ENCODE measurements at regions not wholly inside any gene's neighbourhood (a gene's known extent, or its start where the extent isn't known, plus 50 kb on each side); places are given as distances from the start of the nearest gene placed in this dataset.
A peak's percentile ranks its signal among the peaks of the same experiment; 100 is the strongest.
"Not testable (repeated sequence)": the region's sequence is repeated elsewhere in the genome, so short reads cannot be mapped to it uniquely, and the experiment has no call there.

GRCh38 chr4:149202117-149202516 lies 613.5 kb downstream of the IQCM start:
- peak; percentile 17 for DNase-seq

DNA sequence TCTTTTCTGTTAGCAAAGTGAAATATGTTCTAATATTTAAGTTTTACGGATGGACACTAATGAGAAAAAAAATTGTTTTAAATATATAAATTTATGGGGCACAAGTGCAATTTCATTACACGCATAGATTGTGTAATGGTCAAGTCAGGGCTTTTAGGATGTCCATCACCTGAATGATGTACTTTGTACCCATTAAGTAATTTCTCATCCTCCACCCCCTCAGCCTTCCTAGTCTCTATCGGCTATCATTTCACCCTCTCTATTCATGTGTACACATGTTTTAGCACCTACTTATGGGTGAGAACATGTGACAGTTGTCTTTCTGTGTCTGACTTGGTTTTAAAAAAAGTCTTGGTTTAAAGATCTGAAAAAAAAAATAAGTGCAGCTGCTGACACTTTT lies 616.0 kb downstream of the IQCM start:
- DNase-seq, result no peak

- no peak for DNase-seq
These were observed 621.6 kb downstream of the IQCM start for GRCh38 chr4:149194061-149194460.

DNA sequence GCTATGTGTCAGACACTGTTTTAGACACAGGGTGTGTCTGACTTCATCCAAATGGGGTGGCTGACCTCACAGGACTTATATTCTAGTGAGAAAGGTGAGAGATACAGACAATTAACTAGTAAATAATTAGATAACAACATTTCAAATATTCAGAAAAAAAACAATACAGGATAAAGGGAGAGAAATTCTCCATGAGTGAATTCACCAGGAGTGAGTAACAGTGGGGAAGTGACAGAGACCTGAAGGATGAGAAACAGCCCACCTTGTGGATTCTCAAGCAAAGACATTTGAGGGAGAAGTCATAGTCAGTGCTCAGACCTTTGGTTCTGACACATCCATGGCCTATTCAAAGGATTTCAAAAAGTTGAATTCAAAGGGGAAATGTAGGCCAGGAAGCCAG lies 627.9 kb downstream of the IQCM start:
- peak; percentile 23 for DNase-seq

DNA sequence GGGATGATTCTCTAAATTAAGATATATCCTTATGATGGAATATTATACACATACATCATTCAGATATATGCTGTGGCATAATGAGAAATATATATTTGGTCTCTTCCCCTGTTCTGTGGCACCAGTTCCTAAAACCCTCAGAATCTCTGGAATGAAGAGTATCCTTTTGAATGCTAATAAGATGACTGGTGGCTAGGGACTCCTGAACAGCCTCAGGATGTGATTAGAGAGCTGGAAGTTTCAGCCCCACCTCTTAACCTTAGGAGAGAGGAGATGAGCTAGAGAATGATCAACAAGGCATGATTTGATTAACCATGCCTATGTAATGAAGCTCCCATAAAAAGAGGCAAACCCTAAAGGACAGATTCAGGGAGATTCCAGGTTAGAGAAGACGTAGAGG lies 632.0 kb downstream of the IQCM start:
- no peak for DNase-seq

GRCh38 chr4:149181459-149181858 lies 634.2 kb downstream of the IQCM start:
- not testable (repeated sequence) for DNase-seq

GRCh38 chr4:149176039-149176438 lies 639.6 kb downstream of the IQCM start:
- no peak for DNase-seq

DNA sequence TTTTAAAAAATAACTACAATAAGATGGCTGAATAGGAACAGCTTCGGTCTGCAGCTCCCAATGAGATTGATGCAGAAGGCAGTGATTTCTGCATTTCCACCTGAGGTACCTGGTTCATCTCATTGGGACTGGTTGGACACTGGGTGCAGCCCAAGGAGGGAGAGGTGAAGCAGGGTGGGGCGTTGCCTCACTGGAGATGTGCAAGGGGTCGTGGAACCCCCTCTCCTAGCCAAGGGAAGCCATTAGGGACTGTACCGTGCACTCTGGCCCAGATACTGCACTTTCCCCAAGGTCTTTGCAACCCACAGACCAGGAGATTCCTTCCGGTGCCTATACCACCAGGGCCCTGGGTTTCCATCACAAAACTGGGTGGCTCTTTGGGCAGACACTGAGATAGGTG lies 640.1 kb downstream of the IQCM start:
- DNase-seq, result no peak

- DNase-seq, result no peak
These were observed 642.2 kb downstream of the IQCM start for GRCh38 chr4:149173241-149174013.

DNA sequence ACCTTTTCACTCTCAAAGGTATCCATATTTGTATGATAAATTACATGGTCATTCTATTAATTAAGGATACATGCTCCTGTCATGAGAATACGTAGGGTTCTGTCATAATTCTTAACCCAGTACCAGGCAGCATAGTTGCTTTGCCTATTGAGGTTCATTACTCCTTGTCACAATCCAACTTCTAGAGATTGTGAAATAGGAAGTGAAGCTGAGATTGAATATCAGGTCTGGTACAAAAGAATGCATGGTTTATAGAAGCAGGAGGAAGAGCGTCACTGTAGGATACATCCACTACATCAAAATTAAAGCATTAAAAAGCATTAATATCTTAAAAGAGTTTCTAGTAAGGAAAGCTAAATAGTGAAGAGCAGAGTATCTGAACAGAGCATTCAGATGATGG lies 647.0 kb downstream of the IQCM start:
- DNase-seq, result no peak

DNA sequence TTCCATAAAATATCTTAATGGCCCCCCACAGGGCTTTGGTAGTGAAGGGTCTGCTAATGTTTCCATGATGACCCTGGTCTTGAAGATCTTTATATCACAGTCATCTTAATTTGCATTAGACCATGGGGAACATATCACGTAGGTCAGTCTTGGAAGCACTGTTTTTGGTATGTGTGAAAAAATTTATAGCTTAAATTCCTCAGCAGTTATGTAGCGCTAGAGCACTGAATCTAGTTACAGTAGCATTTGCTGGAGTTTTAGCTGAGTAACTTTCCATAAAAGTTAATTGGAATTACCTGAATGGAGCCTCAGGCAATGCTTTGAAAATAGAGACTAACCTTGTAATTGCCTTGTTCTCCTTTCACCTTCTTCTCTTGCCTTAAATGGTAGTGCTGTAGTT lies 648.8 kb downstream of the IQCM start:
- DNase-seq, result peak; percentile 61

GRCh38 chr4:149166365-149166764 lies 649.3 kb downstream of the IQCM start:
- DNase-seq, result peak; percentile 61

- DNase-seq, result peak; percentile 95
These were observed 651.4 kb downstream of the IQCM start for GRCh38 chr4:149164282-149164681.

DNA sequence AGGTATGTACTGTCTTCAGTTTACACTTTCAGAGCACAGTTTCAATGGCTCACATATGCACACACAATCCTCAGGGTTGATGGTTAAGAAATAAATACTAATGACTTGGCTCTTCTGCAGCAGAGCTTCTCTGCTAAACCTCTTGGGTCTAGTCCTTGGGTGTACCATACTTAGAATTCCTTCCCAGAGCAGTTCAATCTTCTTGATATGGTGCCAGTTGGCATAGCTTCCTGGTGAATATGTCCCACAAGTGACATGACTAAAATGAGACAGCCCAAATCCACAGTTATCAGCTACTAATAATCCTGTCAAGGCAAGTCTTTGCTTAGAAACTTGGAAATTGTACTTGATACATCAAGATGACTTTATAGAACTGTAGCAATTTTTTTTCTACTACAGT lies 654.4 kb downstream of the IQCM start:
- peak; percentile 94 for DNase-seq

GRCh38 chr4:149160370-149160769 lies 655.3 kb downstream of the IQCM start:
- no peak for DNase-seq

DNA sequence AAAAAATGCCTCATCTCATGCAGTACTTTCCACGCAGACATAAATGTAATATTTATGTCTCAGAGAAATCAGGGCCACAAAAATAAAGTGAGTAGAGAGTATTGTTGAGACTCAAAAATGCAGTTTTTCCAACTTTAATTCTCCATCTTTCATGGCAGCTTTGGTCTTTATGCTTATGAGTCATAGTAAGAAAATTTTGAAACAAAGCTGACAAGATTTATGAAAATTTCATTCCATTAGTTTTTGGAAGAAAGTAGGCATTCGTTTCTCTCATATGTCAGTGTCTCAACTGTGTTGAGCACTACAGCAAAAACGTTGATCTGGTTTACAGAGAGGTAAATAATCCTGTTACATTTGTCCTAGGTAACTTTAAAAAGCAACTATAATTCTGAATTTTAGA lies 656.8 kb downstream of the IQCM start:
- peak; percentile 53 for DNase-seq

- DNase-seq, result peak; percentile 88
These were observed 669.8 kb downstream of the IQCM start for GRCh38 chr4:149145803-149146202.

- no peak for DNase-seq
These were observed 671.6 kb downstream of the IQCM start for GRCh38 chr4:149144060-149144459.

DNA sequence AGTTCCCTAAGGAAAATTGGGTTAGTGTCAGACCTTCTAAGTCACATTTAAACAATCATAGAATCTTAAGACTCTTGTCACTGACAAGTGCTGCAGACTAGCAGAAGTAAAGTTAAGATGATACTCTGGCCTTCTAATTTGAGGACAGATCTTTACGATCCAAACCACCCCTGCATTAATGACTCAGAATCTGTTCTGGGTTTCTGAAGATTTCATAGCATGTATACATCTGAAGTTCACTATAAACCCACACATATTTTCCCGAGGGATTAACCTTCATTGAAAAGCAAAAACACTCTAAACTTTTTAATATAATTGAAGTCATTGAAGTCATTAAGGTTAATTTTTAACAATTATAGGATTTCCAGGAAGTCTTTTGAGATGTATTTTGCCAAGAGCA lies 674.3 kb downstream of the IQCM start:
- peak; percentile 50 for DNase-seq

- peak; percentile 26 for DNase-seq
These were observed 674.8 kb downstream of the IQCM start for GRCh38 chr4:149140841-149141240.

- DNase-seq, result peak; percentile 23
These were observed 678.6 kb downstream of the IQCM start for GRCh38 chr4:149136951-149137620.

- DNase-seq, result peak; percentile 10
These were observed 680.6 kb downstream of the IQCM start for GRCh38 chr4:149135062-149135461.

GRCh38 chr4:149121023-149121404 lies 678.8 kb upstream of the NR3C2 start:
- no peak for DNase-seq

- DNase-seq, result peak; percentile 71
These were observed 678.3 kb upstream of the NR3C2 start for GRCh38 chr4:149120331-149121022.

Measured in fibroblast of skin of right biceps (primary cell).